Muscle layer of colon (tissue), 2 donors: ENCODE measurements at regions not wholly inside any gene's neighbourhood (a gene's known extent, or its start where the extent isn't known, plus 50 kb on each side); places are given as distances from the start of the nearest gene placed in this dataset.
A peak's percentile ranks its signal among the peaks of the same experiment; 100 is the strongest.

Source experiments
- H3K27ac ChIP-seq: one replicate; pipeline ENCODE4 v1.7.0; 2013; ENCODE audit warnings: low read depth, mild to moderate bottlenecking, low read length, moderate library complexity
- H3K27me3 ChIP-seq, 2 donors: one replicate each; pipeline ENCODE4 v1.7.0; 2013; ENCODE audit warnings: low read length in 2 of 2, mild to moderate bottlenecking in 2 of 2; ENCODE audit not compliant: insufficient read depth in 2 of 2, control insufficient read depth in 1 of 2
- H3K36me3 ChIP-seq: one replicate; pipeline ENCODE4 v1.7.0; 2013; ENCODE audit warnings: mild to moderate bottlenecking, low read length; ENCODE audit not compliant: insufficient read depth
- H3K4me1 ChIP-seq: one replicate; pipeline ENCODE4 v1.7.0; 2013; ENCODE audit warnings: mild to moderate bottlenecking, low read length; ENCODE audit not compliant: insufficient read depth
- H3K4me3 ChIP-seq, 2 donors: one replicate each; pipeline ENCODE4 v1.7.0; 2013; ENCODE audit warnings: low read length in 2 of 2, low read depth in 1 of 2, mild to moderate bottlenecking in 1 of 2, moderate library complexity in 1 of 2
- H3K9ac ChIP-seq: one replicate; pipeline ENCODE4 v1.7.0; 2013; ENCODE audit warnings: low read length
- H3K9me3 ChIP-seq: one replicate; pipeline ENCODE4 v1.7.0; 2013; ENCODE audit warnings: mild to moderate bottlenecking, low read length
- donor health status: abdominal sarcoma.
- donor health status: Adenocarcinoma of cecum.

DNA sequence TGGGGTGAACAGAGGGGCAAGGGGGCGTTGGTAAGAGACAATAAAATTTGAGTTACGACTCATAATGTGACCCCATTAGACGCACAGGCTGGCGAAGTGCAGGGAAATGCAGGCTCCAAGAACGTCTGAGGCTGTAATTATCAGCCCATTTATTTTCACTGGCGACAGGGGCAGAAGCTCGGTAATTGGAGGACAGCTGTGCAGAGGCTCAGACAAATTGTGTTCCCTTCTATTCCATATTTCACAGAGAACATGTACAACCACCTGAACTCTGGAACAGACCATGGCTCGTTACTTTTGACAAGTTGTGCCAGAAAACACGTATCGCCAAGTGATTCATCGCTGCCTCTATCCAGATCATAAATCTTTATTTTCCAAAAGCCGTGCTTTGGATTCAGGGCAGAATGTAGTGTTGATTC lies 137.3 kb upstream of the FRMD4A start:
- Histone ChIP-seq H3K9me3 (no peaks in the 10 kb centered on the region), H3K4me3 (no peak overlapping the region), H3K27ac (no peak overlapping the region), H3K4me1 (peaks cover 4% of the 10 kb centered on the region), H3K27me3 (no peaks in the 10 kb centered on the region), H3K9ac (no peak overlapping the region), H3K36me3 (no peaks in the 10 kb centered on the region)

DNA sequence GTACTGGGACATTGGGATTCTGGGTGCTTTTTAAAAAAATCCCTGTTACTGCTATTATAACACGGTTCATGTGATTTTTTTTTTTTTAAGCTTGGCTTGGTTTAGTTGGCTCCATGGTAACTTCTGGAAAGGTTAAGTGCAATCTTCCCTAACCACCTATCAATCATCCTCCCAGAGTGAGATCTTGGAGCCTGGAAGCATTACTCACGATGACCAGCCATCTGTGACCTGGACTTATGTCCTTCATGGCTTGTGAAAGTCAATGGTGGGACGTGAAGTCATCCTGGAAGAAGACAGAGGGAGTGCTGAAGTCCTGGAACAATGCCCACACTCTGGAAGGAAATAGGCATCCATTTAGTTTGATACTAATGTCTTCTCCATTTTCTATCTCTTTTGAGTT lies 135.5 kb upstream of the FRMD4A start:
- H3K27me3 ChIP-seq = no peaks in the 10 kb centered on the region
- H3K36me3 ChIP-seq = no peaks in the 10 kb centered on the region
- peaks cover 4% of the 10 kb centered on the region for H3K4me1 ChIP-seq
- H3K9ac ChIP-seq = no peak overlapping the region
- H3K4me3 ChIP-seq = no peak overlapping the region
- H3K27ac ChIP-seq = no peak overlapping the region
- no peaks in the 10 kb centered on the region for H3K9me3 ChIP-seq

DNA sequence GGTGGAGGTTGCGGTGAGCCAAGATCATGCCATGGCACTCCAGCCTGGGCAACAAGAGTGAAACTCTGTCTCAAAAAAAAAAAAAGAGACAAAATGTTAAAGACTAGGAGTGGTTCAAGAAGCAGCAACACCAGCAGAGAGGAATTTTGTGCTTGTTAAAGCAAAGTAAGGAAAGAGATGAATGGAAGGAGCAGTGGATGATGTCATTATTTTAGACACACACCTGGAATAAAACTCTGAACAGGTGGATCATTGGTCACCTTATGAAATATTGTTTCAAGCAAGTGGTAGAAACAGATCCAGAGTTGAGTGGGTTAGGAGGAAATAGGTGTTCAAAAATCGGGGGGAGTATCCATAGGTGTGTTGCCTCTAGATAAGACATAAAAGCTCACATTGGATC lies 129.7 kb upstream of the FRMD4A start:
- no peaks in the 10 kb centered on the region for H3K4me1 ChIP-seq
- no peaks in the 10 kb centered on the region for H3K9me3 ChIP-seq
- H3K27ac ChIP-seq = no peak overlapping the region
- no peak overlapping the region for H3K9ac ChIP-seq
- no peaks in the 10 kb centered on the region for H3K27me3 ChIP-seq
- H3K36me3 ChIP-seq = no peaks in the 10 kb centered on the region
- no peak overlapping the region for H3K4me3 ChIP-seq

DNA sequence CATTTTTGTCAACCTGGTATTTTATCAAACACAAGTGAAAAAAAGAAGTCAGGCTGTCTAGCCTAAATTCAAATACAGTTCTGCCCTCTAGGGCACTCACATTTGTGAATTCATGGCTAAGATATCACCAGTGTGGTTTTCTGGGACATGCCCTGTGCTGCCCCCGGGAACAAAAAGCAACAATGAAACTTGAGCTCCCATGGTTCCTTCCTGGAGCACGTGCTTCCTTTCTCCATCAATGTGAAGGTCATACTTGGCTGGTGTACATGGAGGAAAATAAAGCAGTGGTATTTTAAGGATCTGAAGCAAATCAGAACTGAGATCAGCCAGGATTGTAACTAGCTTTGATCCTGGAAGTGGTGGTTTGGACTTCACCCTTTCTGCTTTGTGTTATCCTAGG lies 128.9 kb upstream of the FRMD4A start:
- H3K4me3 ChIP-seq = no peak overlapping the region
- no peaks in the 10 kb centered on the region for H3K36me3 ChIP-seq
- no peaks in the 10 kb centered on the region for H3K27me3 ChIP-seq
- H3K9me3 ChIP-seq = no peaks in the 10 kb centered on the region
- H3K4me1 ChIP-seq = no peaks in the 10 kb centered on the region
- no peak overlapping the region for H3K9ac ChIP-seq
- no peak overlapping the region for H3K27ac ChIP-seq

DNA sequence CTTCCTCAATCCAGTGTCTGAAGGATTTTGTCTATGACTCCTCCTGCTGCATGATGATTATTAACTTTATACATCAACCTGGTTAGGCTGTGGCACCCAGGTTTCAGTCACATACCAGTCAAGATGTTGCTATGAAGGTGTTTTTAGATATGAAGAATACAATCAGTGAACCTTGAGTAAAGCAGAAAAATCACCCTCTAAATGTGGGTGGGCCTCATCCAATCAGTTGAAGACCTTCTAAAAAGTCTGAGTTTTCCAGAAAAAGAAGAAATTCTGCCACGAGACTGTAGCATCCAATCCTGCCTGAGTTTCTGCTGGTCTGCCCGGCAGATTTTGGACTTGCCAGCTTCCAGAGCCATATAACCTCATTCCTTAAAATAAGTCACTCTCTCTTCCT lies 126.1 kb upstream of the FRMD4A start:
- Histone ChIP-seq H3K9me3 (no peaks in the 10 kb centered on the region), H3K27ac (no peak overlapping the region), H3K36me3 (no peaks in the 10 kb centered on the region), H3K4me3 (no peak overlapping the region), H3K4me1 (no peaks in the 10 kb centered on the region), H3K27me3 (no peaks in the 10 kb centered on the region), H3K9ac (no peak overlapping the region)

DNA sequence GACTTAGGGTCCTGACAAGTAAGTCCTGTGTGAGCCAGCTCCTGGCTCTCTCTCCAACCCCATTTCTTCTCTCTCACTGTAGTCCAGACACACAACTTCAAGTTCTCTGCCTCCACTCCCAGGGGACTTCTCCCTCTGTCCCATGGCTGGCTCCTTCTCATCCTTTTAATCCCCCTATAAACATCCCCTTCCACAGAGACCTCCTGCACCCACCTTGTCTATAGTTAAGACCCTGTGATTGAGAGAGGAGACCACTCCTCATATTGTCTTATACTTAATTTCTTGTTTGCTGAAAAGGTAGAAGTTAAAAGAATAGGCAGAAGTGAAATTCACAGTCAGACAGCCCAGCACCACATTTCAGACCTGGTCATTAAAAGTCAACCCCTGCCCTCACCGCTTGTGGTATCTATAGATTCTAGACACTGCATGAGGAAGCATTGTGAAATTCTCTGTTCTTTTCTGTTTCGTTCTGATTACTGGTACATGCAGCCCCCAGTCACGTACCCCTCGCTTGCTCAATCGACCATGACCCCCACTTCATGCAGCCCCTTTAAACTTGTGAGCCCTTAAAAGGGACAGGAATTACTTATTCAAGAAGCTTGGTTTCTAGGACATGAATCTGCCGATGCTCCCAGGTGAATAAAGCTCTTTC lies 125.6 kb upstream of the FRMD4A start:
- no peaks in the 10 kb centered on the region for H3K4me1 ChIP-seq
- no peaks in the 10 kb centered on the region for H3K27me3 ChIP-seq
- H3K27ac ChIP-seq = no peak overlapping the region
- H3K9ac ChIP-seq = no peak overlapping the region
- no peaks in the 10 kb centered on the region for H3K36me3 ChIP-seq
- no peak overlapping the region for H3K4me3 ChIP-seq
- H3K9me3 ChIP-seq = no peaks in the 10 kb centered on the region

DNA sequence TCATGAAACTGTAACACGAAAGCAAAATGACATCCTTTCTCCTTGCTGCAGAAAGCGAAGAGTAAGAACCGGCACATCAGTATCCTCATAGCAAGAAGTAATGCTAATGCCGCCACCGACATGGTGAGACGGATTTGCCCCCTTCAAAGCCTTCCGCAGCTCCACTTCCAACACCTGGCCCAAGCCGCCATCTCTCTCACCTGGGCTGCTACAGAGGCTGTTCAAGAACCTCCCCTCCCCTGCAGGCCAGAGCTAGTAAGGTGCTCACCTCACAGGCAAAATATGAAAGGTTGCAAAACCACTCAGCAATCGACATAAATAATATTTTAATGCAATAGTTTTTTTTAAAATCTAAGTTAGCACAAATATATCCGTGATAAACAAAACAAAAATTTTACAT lies 123.9 kb upstream of the FRMD4A start:
- Histone ChIP-seq H3K27me3 (no peaks in the 10 kb centered on the region), H3K27ac (no peak overlapping the region), H3K4me3 (no peak overlapping the region), H3K4me1 (peaks cover 9% of the 10 kb centered on the region), H3K9ac (no peak overlapping the region), H3K36me3 (no peaks in the 10 kb centered on the region), H3K9me3 (no peaks in the 10 kb centered on the region)

DNA sequence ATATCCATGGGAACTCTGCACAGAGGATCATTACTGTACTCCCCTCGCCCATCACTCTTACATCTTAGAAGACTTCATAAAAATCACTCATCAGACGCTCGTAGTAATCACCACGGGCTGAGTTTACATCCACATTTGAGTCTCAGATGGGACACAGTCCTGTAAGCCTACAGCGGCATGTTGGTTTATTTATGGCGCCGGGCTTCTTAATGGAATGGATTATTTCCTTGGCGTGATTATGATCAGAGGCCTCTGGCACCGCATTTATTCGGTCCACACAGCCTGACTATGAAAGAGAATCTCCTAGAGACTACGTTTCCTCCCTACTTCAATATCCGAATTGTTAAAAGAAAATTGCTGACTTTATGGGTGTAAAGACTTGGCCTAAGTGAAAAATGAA lies 123.5 kb upstream of the FRMD4A start:
- H3K4me3 ChIP-seq = no peak overlapping the region

DNA sequence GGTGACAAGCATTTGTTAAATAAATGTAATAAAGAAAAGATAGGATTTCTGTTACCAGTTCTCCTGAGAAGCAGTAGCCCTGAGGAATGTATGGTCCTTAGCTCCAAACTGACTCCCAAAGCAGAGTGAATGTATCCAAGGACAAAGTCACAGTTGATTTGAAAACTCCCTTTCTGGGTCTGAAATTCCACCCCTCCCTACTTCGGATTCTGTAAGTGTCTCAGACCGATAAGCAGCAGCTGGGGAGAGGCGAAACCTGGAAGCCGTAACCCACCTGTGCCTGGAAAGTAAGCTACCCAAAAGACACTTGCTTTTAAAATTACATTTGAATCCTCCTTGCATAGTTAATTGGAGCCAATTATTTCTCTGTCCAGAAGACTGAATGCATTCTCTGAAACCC lies 122.9 kb upstream of the FRMD4A start:
- Histone ChIP-seq H3K4me1 (peaks cover 11% of the 10 kb centered on the region), H3K27ac (no peak overlapping the region), H3K9ac (no peak overlapping the region), H3K4me3 (no peak overlapping the region), H3K9me3 (no peaks in the 10 kb centered on the region), H3K27me3 (no peaks in the 10 kb centered on the region), H3K36me3 (no peaks in the 10 kb centered on the region)

More for the DNA sequence above, 123.5 kb upstream of the FRMD4A start:
- Histone ChIP-seq H3K4me1 (peaks cover 11% of the 10 kb centered on the region), H3K36me3 (no peaks in the 10 kb centered on the region), H3K27me3 (no peaks in the 10 kb centered on the region), H3K9ac (no peak overlapping the region), H3K9me3 (no peaks in the 10 kb centered on the region), H3K27ac (no peak overlapping the region)

DNA sequence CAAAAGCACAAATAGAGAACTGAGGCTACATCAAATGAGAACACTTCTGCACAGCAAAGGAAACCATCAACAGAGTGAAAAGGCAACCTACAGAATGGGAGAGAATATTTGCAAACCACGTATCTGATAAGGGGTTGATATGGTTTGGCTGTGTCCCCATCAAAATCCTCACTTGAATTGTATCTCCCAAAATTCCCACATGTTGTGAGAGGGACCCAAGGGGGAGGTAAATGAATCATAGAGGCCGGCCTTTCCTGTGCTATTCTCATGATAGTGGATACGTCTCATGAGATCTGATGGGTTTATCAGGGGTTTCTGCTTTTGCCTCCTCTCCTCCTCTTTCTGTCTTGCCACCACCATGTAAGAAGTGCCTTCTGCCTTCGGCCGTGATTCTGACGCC lies 120.6 kb upstream of the FRMD4A start:
- no peaks in the 10 kb centered on the region for H3K36me3 ChIP-seq
- no peaks in the 10 kb centered on the region for H3K9me3 ChIP-seq
- no peak overlapping the region for H3K9ac ChIP-seq
- H3K4me3 ChIP-seq = no peak overlapping the region
- no peak overlapping the region for H3K27ac ChIP-seq
- H3K27me3 ChIP-seq = no peaks in the 10 kb centered on the region
- peaks cover 11% of the 10 kb centered on the region for H3K4me1 ChIP-seq

DNA sequence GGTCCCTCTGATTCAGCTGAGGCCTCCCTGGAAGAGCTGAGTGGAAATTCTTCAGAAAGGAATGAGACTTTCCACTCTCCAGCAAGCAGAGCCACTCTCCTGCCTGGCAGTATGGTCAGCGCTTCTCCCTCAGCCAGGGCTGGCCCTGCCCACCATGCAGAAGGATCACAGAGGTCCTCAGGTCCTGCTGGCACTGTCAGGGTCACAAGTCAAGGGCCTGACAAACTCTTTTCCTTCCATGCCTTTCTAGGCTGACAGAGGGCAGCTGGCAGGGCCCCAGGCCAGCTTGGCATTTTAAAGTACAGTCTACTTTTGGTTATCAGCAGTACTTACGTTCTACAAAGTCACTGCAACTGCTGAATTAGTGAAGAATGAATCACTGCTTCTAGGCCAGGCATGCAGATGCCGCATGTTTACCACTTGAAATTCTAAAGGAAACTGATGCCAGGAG lies 119.3 kb upstream of the FRMD4A start:
- no peaks in the 10 kb centered on the region for H3K27me3 ChIP-seq
- H3K9me3 ChIP-seq = no peaks in the 10 kb centered on the region
- H3K9ac ChIP-seq = no peak overlapping the region
- no peaks in the 10 kb centered on the region for H3K36me3 ChIP-seq
- H3K27ac ChIP-seq = peak overlapping the region; percentile 27
- H3K4me1 ChIP-seq = peaks cover 11% of the 10 kb centered on the region
- no peak overlapping the region for H3K4me3 ChIP-seq

DNA sequence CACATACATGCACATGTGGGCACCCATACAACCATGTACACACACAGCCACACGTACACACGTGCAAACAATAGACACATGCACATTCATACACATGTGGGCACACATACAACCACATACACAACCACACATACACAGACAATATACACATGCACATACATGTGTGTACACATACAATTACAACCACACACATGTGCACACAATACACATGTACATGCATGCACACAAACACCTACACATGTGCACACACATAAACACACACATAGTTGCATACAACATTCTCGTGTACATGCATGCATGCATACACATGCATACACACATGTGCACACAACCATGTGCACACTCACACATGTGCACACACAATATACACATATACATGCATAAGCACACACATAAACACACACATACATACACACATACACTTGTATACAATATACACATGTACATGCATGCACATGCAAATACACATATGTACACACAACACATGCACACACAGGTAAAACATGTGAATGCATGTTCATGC lies 118.6 kb upstream of the FRMD4A start:
- H3K4me1 ChIP-seq = peaks cover 11% of the 10 kb centered on the region
- H3K9me3 ChIP-seq = no peaks in the 10 kb centered on the region
- no peaks in the 10 kb centered on the region for H3K36me3 ChIP-seq
- no peaks in the 10 kb centered on the region for H3K27me3 ChIP-seq
- no peak overlapping the region for H3K9ac ChIP-seq
- no peak overlapping the region for H3K4me3 ChIP-seq
- H3K27ac ChIP-seq = no peak overlapping the region
